ENCODE measurements at regions not wholly inside any gene's neighbourhood (a gene's known extent, or its start where the extent isn't known, plus 50 kb on each side); places are given as distances from the start of the nearest gene placed in this dataset.

DNA sequence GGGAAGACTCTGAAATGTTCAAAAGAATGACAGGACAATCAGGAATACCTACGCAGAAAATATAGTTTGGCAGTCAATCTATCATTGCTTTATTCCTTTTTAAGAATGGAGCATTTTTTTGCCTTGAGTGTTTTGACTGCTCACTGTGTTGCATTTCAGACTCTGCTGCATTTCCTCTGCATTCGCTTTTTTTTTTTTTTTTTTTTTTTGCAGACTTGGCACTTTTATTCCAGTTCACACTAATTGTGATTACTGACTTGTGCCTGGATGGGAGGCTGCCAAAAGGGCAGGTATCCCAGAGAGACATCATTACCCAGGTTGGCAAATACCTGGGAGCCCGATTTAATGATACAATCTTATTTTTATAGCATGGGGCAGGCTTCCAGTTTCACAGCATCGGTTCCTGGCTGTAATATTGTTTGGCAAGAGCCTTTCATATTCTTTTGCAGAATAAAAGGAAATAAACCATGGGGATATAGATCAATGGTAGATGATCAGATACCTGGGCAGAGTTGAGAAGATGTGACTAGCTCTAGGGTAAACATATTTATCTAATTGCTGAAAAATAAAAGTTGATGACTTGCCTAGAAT is 1132.6 kb downstream of the MAT2B start:
- no peaks in the 10 kb centered on the region for H3K79me2 ChIP-seq (ENCODE audit: insufficient read depth, low read length)
- no peak for TF ChIP-seq EZH2phosphoT487 (conservative IDR thresholded peaks at IDR 0.05; ENCODE audit: low read length)
- TF ChIP-seq, protein P1, sequence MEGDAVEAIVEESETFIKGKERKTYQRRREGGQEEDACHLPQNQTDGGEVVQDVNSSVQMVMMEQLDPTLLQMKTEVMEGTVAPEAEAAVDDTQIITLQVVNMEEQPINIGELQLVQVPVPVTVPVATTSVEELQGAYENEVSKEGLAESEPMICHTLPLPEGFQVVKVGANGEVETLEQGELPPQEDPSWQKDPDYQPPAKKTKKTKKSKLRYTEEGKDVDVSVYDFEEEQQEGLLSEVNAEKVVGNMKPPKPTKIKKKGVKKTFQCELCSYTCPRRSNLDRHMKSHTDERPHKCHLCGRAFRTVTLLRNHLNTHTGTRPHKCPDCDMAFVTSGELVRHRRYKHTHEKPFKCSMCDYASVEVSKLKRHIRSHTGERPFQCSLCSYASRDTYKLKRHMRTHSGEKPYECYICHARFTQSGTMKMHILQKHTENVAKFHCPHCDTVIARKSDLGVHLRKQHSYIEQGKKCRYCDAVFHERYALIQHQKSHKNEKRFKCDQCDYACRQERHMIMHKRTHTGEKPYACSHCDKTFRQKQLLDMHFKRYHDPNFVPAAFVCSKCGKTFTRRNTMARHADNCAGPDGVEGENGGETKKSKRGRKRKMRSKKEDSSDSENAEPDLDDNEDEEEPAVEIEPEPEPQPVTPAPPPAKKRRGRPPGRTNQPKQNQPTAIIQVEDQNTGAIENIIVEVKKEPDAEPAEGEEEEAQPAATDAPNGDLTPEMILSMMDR (IDR thresholded peaks at IDR 0.05; ENCODE audit: insufficient read depth, low read length, poor library complexity, severe bottlenecking) = no peak
- H3K9ac ChIP-seq (ENCODE audit: low read length) = no peak overlapping the region
- H3K36me3 ChIP-seq (ENCODE audit: low read length) = no peaks in the 10 kb centered on the region
- no peaks in the 10 kb centered on the region for H3K9me3 ChIP-seq (ENCODE audit: insufficient read depth, low read length)
- no peaks in the 10 kb centered on the region for H3K27me3 ChIP-seq (ENCODE audit: low read length)
- H3K4me2 ChIP-seq (ENCODE audit: low read depth, low read length, poor library complexity, severe bottlenecking) = no peak overlapping the region
- H3F3A ChIP-seq (ENCODE audit: insufficient read depth) = no peaks in the 10 kb centered on the region
- H3K4me3 ChIP-seq (ENCODE audit: insufficient read depth, low read length, poor library complexity, severe bottlenecking) = no peak overlapping the region
- no peaks in the 10 kb centered on the region for H3K9me2 ChIP-seq (replicated peaks; ENCODE audit: insufficient read depth, low read length)
- no peaks in the 10 kb centered on the region for H4K20me1 ChIP-seq (ENCODE audit: low read depth, low read length)
- H2AFZ ChIP-seq (ENCODE audit: low read depth, low read length, severe bottlenecking) = no peak overlapping the region
- H3K27ac ChIP-seq (ENCODE audit: low read depth, low read length) = no peak overlapping the region

DNA sequence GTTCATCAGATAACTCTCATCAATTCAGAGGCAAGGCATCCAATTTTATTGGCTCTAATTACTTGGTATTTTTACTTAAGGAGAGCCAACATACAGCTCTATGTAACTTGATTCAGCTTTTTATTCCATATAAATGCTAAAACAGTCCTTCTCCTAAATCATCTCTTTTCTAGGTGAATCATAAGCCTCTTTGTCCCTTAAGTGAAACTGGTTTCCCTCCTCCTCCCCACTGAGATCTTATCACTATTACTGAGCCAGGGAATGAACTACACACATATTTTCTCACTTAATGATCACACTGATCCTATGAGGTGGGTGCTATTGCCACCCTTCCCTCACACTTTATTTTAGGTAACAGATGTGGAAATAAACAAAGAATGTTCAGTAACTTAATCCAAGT is 1143.8 kb downstream of the MAT2B start:
- Histone ChIP-seq H3K4me3 (ENCODE audit: insufficient read depth, low read length, poor library complexity, severe bottlenecking) (no peak overlapping the region), H2AFZ (ENCODE audit: low read depth, low read length, severe bottlenecking) (no peak overlapping the region), H3K27me3 (ENCODE audit: low read length) (no peaks in the 10 kb centered on the region), H3K9me3 (ENCODE audit: insufficient read depth, low read length) (no peaks in the 10 kb centered on the region), H4K20me1 (ENCODE audit: low read depth, low read length) (no peaks in the 10 kb centered on the region), H3K4me2 (ENCODE audit: low read depth, low read length, poor library complexity, severe bottlenecking) (no peak overlapping the region), H3K9me2 (replicated peaks; ENCODE audit: insufficient read depth, low read length) (no peaks in the 10 kb centered on the region), H3K36me3 (ENCODE audit: low read length) (no peaks in the 10 kb centered on the region), H3F3A (ENCODE audit: insufficient read depth) (no peaks in the 10 kb centered on the region), H3K27ac (ENCODE audit: low read depth, low read length) (no peak overlapping the region), H3K79me2 (ENCODE audit: insufficient read depth, low read length) (no peaks in the 10 kb centered on the region), H3K9ac (ENCODE audit: low read length) (no peak overlapping the region)
- TF ChIP-seq, protein P1 (IDR thresholded peaks at IDR 0.05; ENCODE audit: insufficient read depth, low read length, poor library complexity, severe bottlenecking) = no peak
- no peak for TF ChIP-seq EZH2phosphoT487 (conservative IDR thresholded peaks at IDR 0.05; ENCODE audit: low read length)

DNA sequence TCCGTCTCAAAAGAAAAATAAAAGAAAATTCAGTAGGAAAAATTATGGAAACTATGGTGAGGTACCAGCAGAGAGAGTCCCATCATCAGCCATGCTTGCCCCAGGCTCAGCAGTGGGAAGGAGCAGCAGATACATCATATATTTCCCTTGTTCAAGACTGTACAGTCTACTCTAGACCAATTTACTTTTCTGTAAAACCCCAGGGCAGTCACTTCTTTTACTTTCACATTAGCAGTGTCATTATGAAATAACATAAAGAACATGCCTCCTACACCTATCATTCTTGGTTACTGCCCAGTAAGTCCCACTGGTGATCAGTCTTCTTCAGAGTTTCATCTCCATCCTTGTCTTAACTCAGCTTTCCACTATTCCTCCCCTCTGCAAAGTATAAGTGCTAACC is 1145.0 kb downstream of the MAT2B start:
- no peaks in the 10 kb centered on the region for H3F3A ChIP-seq (ENCODE audit: insufficient read depth)
- no peak overlapping the region for H3K9ac ChIP-seq (ENCODE audit: low read length)
- no peaks in the 10 kb centered on the region for H4K20me1 ChIP-seq (ENCODE audit: low read depth, low read length)
- H3K27me3 ChIP-seq (ENCODE audit: low read length) = no peaks in the 10 kb centered on the region
- H3K4me3 ChIP-seq (ENCODE audit: insufficient read depth, low read length, poor library complexity, severe bottlenecking) = no peak overlapping the region
- no peaks in the 10 kb centered on the region for H3K36me3 ChIP-seq (ENCODE audit: low read length)
- TF ChIP-seq EZH2phosphoT487 (conservative IDR thresholded peaks at IDR 0.05; ENCODE audit: low read length) = no peak
- TF ChIP-seq, protein P1 (IDR thresholded peaks at IDR 0.05; ENCODE audit: insufficient read depth, low read length, poor library complexity, severe bottlenecking) = no peak
- no peaks in the 10 kb centered on the region for H3K79me2 ChIP-seq (ENCODE audit: insufficient read depth, low read length)
- no peak overlapping the region for H3K4me2 ChIP-seq (ENCODE audit: low read depth, low read length, poor library complexity, severe bottlenecking)
- no peaks in the 10 kb centered on the region for H3K9me2 ChIP-seq (replicated peaks; ENCODE audit: insufficient read depth, low read length)
- no peaks in the 10 kb centered on the region for H3K9me3 ChIP-seq (ENCODE audit: insufficient read depth, low read length)
- H2AFZ ChIP-seq (ENCODE audit: low read depth, low read length, severe bottlenecking) = no peak overlapping the region
- H3K27ac ChIP-seq (ENCODE audit: low read depth, low read length) = no peak overlapping the region

Data from SU-DHL-6 (cell line).